Fibroblast of lung (primary cell): ENCODE measurements at regions not wholly inside any gene's neighbourhood (a gene's known extent, or its start where the extent isn't known, plus 50 kb on each side); places are given as distances from the start of the nearest gene placed in this dataset.

Experiments used
- DNase-seq, 2 donors: peaks; one replicate each; pipeline versions ENCODE4 v3.0.0 to v3.0.0-alpha.2; 2010; ENCODE audit warnings: low read depth in 2 of 2
- H2AFZ ChIP-seq: 2 replicates; pipeline ENCODE4 v1.5.1; 2012; ENCODE audit warnings: low read length, control low read depth, inconsistent platforms
- H3K27ac ChIP-seq: 2 replicates; pipeline ENCODE4 v1.5.1; 2011; ENCODE audit warnings: low read length, control low read depth; ENCODE audit not compliant: insufficient read depth
- H3K27me3 ChIP-seq: 2 replicates; pipeline ENCODE4 v1.5.1; 2011; ENCODE audit warnings: mild to moderate bottlenecking, low read length; ENCODE audit not compliant: control insufficient read depth, insufficient read depth
- H3K36me3 ChIP-seq: 2 replicates; pipeline ENCODE4 v1.5.1; 2011; ENCODE audit warnings: low read length; ENCODE audit not compliant: control insufficient read depth, insufficient read depth
- H3K4me1 ChIP-seq: 2 replicates; pipeline ENCODE4 v1.5.1; 2011; ENCODE audit warnings: low read length; ENCODE audit not compliant: control insufficient read depth, insufficient read depth; ENCODE audit errors: extremely low read depth
- H3K4me2 ChIP-seq: 2 replicates; pipeline ENCODE4 v1.5.1; 2011; ENCODE audit warnings: low read length, control low read depth; ENCODE audit not compliant: insufficient read depth; ENCODE audit errors: extremely low read depth
- H3K4me3 ChIP-seq, 4 experiments: fragments of 200-600 bp in 1 of 4; sonication (generic) in 1 of 4; replicated peaks in 1 of 4; 2 replicates each; pipeline ENCODE4 v1.5.1; 2011 to 2016; ENCODE audit warnings: low read length in 4 of 4, low read depth in 3 of 4, mild to moderate bottlenecking in 3 of 4, control low read depth in 2 of 4, inconsistent platforms in 1 of 4, mixed read lengths in 1 of 4; ENCODE audit not compliant: insufficient read depth in 1 of 4; ENCODE audit errors: control extremely low read depth in 1 of 4
- H3K79me2 ChIP-seq: 2 replicates; pipeline ENCODE4 v1.5.1; 2012; ENCODE audit warnings: mild to moderate bottlenecking, low read length, inconsistent platforms; ENCODE audit not compliant: control insufficient read depth, insufficient read depth
- H3K9ac ChIP-seq: 2 replicates; pipeline ENCODE4 v1.5.1; 2011; ENCODE audit warnings: mild to moderate bottlenecking, low read length, control low read depth; ENCODE audit not compliant: insufficient read depth
- H3K9me3 ChIP-seq: 2 replicates; pipeline ENCODE4 v1.5.1; 2012; ENCODE audit warnings: low read depth, low read length; ENCODE audit not compliant: control insufficient read depth, insufficient read depth
- H4K20me1 ChIP-seq: 2 replicates; pipeline ENCODE4 v1.5.1; 2011; ENCODE audit warnings: low read length; ENCODE audit not compliant: control insufficient read depth, insufficient read depth; ENCODE audit errors: extremely low read depth
- CTCF ChIP-seq, 2 donors: IDR thresholded peaks in 1 of 2; conservative IDR thresholded peaks in 1 of 2; 1 replicate in 1 of 2; 2 replicates in 1 of 2; pipeline ENCODE4 v1.5.1; 2011 to 2012; ENCODE audit warnings: low read length in 2 of 2, control low read depth in 1 of 2, inconsistent platforms in 1 of 2, low read depth in 1 of 2, mild to moderate bottlenecking in 1 of 2
- EZH2 ChIP-seq: IDR thresholded peaks from 2 replicates; pipeline ENCODE4 v1.5.1; 2012; ENCODE audit warnings: low read length, control low read depth, mild to moderate bottlenecking; ENCODE audit errors: missing control alignments

DNA sequence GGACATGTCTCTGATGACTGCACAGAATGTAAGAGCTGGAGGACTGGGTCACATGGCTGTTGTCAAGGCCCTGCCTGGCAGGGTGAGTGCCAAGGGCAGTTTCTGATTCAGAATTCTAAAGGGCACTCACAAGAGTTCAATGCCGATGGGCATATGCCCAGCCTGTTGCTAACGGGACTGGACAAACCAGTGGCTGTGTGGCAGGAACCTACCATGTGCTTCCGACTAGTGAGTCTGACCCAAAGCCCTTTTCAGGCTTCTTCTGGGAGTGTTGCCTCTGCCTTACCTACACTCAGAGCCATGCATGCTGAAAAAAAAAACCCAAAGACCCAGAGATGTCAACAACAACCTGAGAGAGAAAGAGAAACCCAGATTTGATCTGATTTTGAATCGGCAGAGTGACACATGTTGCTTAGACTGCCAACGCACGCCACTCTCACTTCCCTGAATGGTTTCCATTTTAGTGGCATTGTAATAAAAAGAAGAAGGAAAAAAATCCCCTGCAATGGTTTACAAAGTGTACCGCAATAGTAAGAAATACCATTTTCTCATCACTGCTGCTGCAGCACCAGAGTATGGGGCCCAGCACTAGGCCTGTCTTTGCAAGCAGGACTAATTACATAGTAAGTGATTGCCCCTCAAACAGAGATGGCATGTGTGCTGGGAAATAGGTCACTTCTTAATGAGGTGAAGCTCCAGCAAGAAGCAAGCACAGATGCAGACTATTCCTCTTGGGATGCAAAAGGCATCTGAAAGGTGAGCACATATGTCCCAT lies 194.3 kb downstream of the PALM2AKAP2 start:
- no peaks in the 10 kb centered on the region for H3K27me3 ChIP-seq
- H3K27ac ChIP-seq = no peak overlapping the region
- no peak for DNase-seq
- TF ChIP-seq EZH2 (no peak), CTCF (conservative IDR thresholded peaks at IDR 0.05 in 1 of 2, IDR thresholded peaks at IDR 0.05 in 1 of 2; ENCODE audit: low read depth in 1 of 2, low read length in 2 of 2) (no peak)
- no peaks in the 10 kb centered on the region for H3K4me1 ChIP-seq
- no peaks in the 10 kb centered on the region for H3K79me2 ChIP-seq
- H3K9me3 ChIP-seq = no peaks in the 10 kb centered on the region
- H3K4me2 ChIP-seq = no peak overlapping the region
- no peak overlapping the region for H3K9ac ChIP-seq
- H2AFZ ChIP-seq = no peak overlapping the region
- H3K4me3 ChIP-seq = no peak overlapping the region
- H3K36me3 ChIP-seq = no peaks in the 10 kb centered on the region
- H4K20me1 ChIP-seq = no peaks in the 10 kb centered on the region

DNA sequence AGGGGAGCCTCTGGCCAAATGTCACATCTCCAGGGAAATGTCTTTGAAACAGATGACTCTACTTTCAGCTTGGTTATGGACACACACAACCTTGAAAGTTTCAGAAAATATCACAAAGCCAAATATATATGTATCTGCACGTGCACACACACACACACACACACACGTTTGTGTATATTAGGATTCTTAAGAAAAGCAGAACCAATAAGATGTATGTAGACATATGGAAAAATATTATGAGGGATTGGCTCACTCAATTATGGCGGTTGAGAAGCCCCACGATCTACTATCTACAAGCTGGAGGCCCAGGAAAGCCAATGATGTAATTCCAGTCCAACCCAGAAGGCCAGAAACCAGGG lies 194.9 kb downstream of the PALM2AKAP2 start:
- Histone ChIP-seq H3K4me3 (no peak overlapping the region), H2AFZ (no peak overlapping the region), H4K20me1 (no peaks in the 10 kb centered on the region), H3K27me3 (no peaks in the 10 kb centered on the region), H3K9ac (no peak overlapping the region), H3K4me2 (no peak overlapping the region), H3K27ac (no peak overlapping the region), H3K4me1 (no peaks in the 10 kb centered on the region), H3K79me2 (no peaks in the 10 kb centered on the region), H3K36me3 (no peaks in the 10 kb centered on the region), H3K9me3 (no peaks in the 10 kb centered on the region)
- no peak for TF ChIP-seq CTCF (conservative IDR thresholded peaks at IDR 0.05 in 1 of 2, IDR thresholded peaks at IDR 0.05 in 1 of 2; ENCODE audit: low read depth in 1 of 2, low read length in 2 of 2)
- no peak for TF ChIP-seq EZH2
- no peak for DNase-seq

DNA sequence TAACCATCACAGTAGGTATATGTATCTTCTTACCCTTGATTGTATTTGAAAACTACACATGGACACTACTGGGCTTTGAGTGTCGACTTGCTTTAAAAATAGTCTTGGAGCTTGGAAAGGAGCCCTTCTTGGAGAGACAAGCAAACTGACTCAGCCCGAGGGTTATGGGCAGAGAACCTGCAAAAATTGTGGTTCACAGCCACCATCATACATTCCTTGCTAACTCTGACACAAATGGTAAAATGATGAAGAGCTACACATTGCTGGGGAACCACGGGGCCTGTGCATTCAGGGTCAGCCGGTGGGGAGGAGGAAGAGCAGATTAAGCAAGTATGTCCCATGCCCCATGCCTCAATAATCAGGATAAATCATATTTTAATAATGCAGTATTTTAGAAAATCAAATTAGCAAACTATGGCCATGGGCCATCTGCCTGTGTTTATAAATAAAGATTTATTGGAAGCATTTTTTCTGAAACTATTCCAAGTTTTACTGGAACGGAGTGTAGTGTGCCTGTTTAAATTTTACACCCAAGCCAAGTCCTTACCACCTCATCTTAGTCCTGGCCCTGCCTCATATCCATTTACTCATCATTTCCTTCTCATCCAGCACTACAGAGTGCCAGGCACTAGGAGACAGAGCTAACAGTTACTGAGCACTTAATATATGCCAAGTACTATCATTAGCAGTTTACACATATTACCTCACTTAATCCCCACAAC lies 195.7 kb downstream of the PALM2AKAP2 start:
- Histone ChIP-seq H2AFZ (no peak overlapping the region), H3K27ac (no peak overlapping the region), H3K4me1 (no peaks in the 10 kb centered on the region), H4K20me1 (no peaks in the 10 kb centered on the region), H3K4me3 (no peak overlapping the region), H3K9ac (no peak overlapping the region), H3K36me3 (no peaks in the 10 kb centered on the region), H3K9me3 (no peaks in the 10 kb centered on the region), H3K79me2 (no peaks in the 10 kb centered on the region), H3K4me2 (no peak overlapping the region), H3K27me3 (no peaks in the 10 kb centered on the region)
- DNase-seq = peak; percentile 84 to 98
- TF ChIP-seq CTCF (conservative IDR thresholded peaks at IDR 0.05 in 1 of 2, IDR thresholded peaks at IDR 0.05 in 1 of 2; ENCODE audit: low read depth in 1 of 2, low read length in 2 of 2) (no peak), EZH2 (no peak)
